IMR-90 (cell line): ENCODE measurements at regions not wholly inside any gene's neighbourhood (a gene's known extent, or its start where the extent isn't known, plus 50 kb on each side); places are given as distances from the start of the nearest gene placed in this dataset.

Experiments
- ATAC-seq: fragments of 200-7000 bp; cut with Tn5 transposase; 2 replicates; pipeline ENCODE4 v1.9.1; 2020; ENCODE audit warnings: low read depth, mild to moderate bottlenecking, moderate library complexity
- BruUV-seq: library from RNA; stranded (reverse); fragments of 400-500 nt; replicated peaks from 2 replicates; lab custom pipeline; 2021; lab: Mats Ljungman, UMichigan
- CTCF ChIA-PET: fragments of 300-600 bp; formaldehyde crosslinking; extraction: SDS; loops from one replicate; lab custom pipeline; 2021; ENCODE audit warnings: antibody characterized with exemption; lab: Yijun Ruan, JAX
- POLR2A ChIA-PET: fragments of 300-600 bp; sonication (Branson Sonifier 250); formaldehyde crosslinking; loops from one replicate; lab custom pipeline; 2022; ENCODE audit warnings: antibody characterized with exemption; ENCODE audit not compliant: unreplicated experiment; lab: Charles Lee
- DNase-seq: peaks from one replicate; pipeline ENCODE4 v3.0.0; 2013
- H2AFZ ChIP-seq: replicated peaks from 2 replicates; pipeline ENCODE3; 2013; ENCODE audit warnings: low read length, mild to moderate bottlenecking; ENCODE audit not compliant: poor library complexity
- H2AK5ac ChIP-seq: 2 replicates; pipeline ENCODE4 v1.6.1; 2013; ENCODE audit warnings: low read depth, low read length, inconsistent platforms
- H2AK9ac ChIP-seq: replicated peaks from 2 replicates; pipeline ENCODE3; 2013; ENCODE audit warnings: mild to moderate bottlenecking, low read depth, low read length, moderate library complexity; ENCODE audit not compliant: poor library complexity
- H2BK120ac ChIP-seq: 2 replicates; pipeline ENCODE4 v1.6.1; 2013; ENCODE audit warnings: low read depth, low read length, inconsistent platforms
- H2BK15ac ChIP-seq: 3 replicates; pipeline ENCODE4 v1.6.1; 2013; ENCODE audit warnings: low read depth, low read length, inconsistent platforms
- H2BK20ac ChIP-seq: 2 replicates; pipeline ENCODE4 v1.6.1; 2013; ENCODE audit warnings: low read depth, mild to moderate bottlenecking, inconsistent platforms, low read length, moderate library complexity
- H2BK5ac ChIP-seq: 2 replicates; pipeline ENCODE4 v1.6.1; 2013; ENCODE audit warnings: mild to moderate bottlenecking, low read depth, low read length, inconsistent platforms; ENCODE audit not compliant: poor library complexity, severe bottlenecking
- H3K14ac ChIP-seq: replicated peaks from 2 replicates; pipeline ENCODE4 v1.6.1; 2013; ENCODE audit warnings: low read depth, low read length, inconsistent platforms
- H3K18ac ChIP-seq: 2 replicates; pipeline ENCODE4 v1.6.1; 2013; ENCODE audit warnings: low read depth, low read length, control low read depth
- H3K23ac ChIP-seq: 2 replicates; pipeline ENCODE4 v1.6.1; 2013; ENCODE audit warnings: low read depth, low read length, inconsistent platforms
- H3K27ac ChIP-seq: 2 replicates; pipeline ENCODE4 v1.5.1; 2013; ENCODE audit warnings: mild to moderate bottlenecking, control low read depth, low read length; ENCODE audit not compliant: insufficient read depth
- H3K27me3 ChIP-seq: 2 replicates; pipeline ENCODE4 v1.6.1; 2013; ENCODE audit warnings: low read length; ENCODE audit not compliant: control insufficient read depth, insufficient read depth
- H3K36me3 ChIP-seq: 2 replicates; pipeline ENCODE4 v1.6.1; 2013; ENCODE audit warnings: low read length, mixed read lengths; ENCODE audit not compliant: control insufficient read depth, insufficient read depth
- H3K4ac ChIP-seq: 2 replicates; pipeline ENCODE4 v1.6.1; 2013; ENCODE audit warnings: low read depth, low read length, inconsistent platforms
- H3K4me1 ChIP-seq: 2 replicates; pipeline ENCODE4 v1.6.1; 2013; ENCODE audit warnings: low read length, mixed read lengths; ENCODE audit not compliant: control insufficient read depth, insufficient read depth
- H3K4me2 ChIP-seq: 2 replicates; pipeline ENCODE4 v1.6.1; 2013; ENCODE audit warnings: low read depth, mild to moderate bottlenecking, control low read depth, low read length, moderate library complexity
- H3K4me3 ChIP-seq: 2 replicates; pipeline ENCODE4 v1.5.1; 2013; ENCODE audit warnings: low read depth, mild to moderate bottlenecking, control low read depth, low read length, moderate library complexity; ENCODE audit not compliant: insufficient read depth
- H3K56ac ChIP-seq: 2 replicates; pipeline ENCODE4 v1.6.1; 2013; ENCODE audit warnings: low read length, inconsistent platforms; ENCODE audit not compliant: insufficient read depth; ENCODE audit errors: extremely low read depth
- H3K79me1 ChIP-seq, 2 experiments: 2 replicates each; pipeline ENCODE4 v1.6.1; 2013; ENCODE audit warnings: low read length in 2 of 2, inconsistent platforms in 1 of 2, low read depth in 1 of 2
- H3K9ac ChIP-seq: 2 replicates; pipeline ENCODE4 v1.6.1; 2013; ENCODE audit warnings: low read depth, low read length, control low read depth
- H3K9me1 ChIP-seq: 2 replicates; pipeline ENCODE4 v1.6.1; 2013; ENCODE audit warnings: low read length, inconsistent platforms; ENCODE audit not compliant: insufficient read depth
- H3K9me3 ChIP-seq: 2 replicates; pipeline ENCODE4 v1.6.1; 2013; ENCODE audit warnings: low read length; ENCODE audit not compliant: control insufficient read depth, insufficient read depth
- H4K20me1 ChIP-seq: 2 replicates; pipeline ENCODE4 v1.6.1; 2013; ENCODE audit warnings: low read length, inconsistent platforms; ENCODE audit not compliant: insufficient read depth
- H4K5ac ChIP-seq: 2 replicates; pipeline ENCODE4 v1.6.1; 2013; ENCODE audit warnings: mild to moderate bottlenecking, low read depth, low read length, control low read depth
- H4K8ac ChIP-seq, 2 experiments: 2 replicates each; pipeline ENCODE4 v1.6.1; 2013; ENCODE audit warnings: low read depth in 2 of 2, low read length in 2 of 2, control low read depth in 1 of 2, inconsistent platforms in 1 of 2
- H4K91ac ChIP-seq: 2 replicates; pipeline ENCODE4 v1.6.1; 2013; ENCODE audit warnings: low read depth, low read length, inconsistent platforms; ENCODE audit not compliant: insufficient read depth
- BHLHE40 ChIP-seq: fragments of 150-350 bp; IDR thresholded peaks from 2 replicates; pipeline ENCODE4 v1.6.1; 2016; ENCODE audit warnings: mild to moderate bottlenecking, low read depth, low read length
- MXI1 ChIP-seq: IDR thresholded peaks from 2 replicates; pipeline ENCODE4 v1.6.1; 2012; ENCODE audit warnings: low read depth, mild to moderate bottlenecking, low read length, moderate library complexity, borderline replicate concordance
- RAD21 ChIP-seq: IDR thresholded peaks from 2 replicates; pipeline ENCODE4 v1.6.1; 2012; ENCODE audit warnings: low read length, improper control_type of control experiment
- RFX5 ChIP-seq: IDR thresholded peaks from 2 replicates; pipeline ENCODE4 v1.8.0; 2012; ENCODE audit warnings: low read depth, mild to moderate bottlenecking, low read length, moderate library complexity
- WGBS, 2 experiments: methylation state at CpG; one replicate each; pipeline versions ENCODE4 v1.1.5 to v1.1.7; 2013; ENCODE audit warnings: missing lambda C conversion rate in 2 of 2; ENCODE audit not compliant: insufficient read length in 1 of 2; ENCODE audit errors: extremely low coverage in 2 of 2; 5-methylcytosine and 5-hydroxymethylcytosine counted together
- dilution Hi-C: fragments of 300-500 bp; cut with HindIII; formaldehyde crosslinking; loops from one replicate; pipeline ENCODE4 v1.14.3; 2018; ENCODE audit warnings: low sequenced_read_pairs; ENCODE audit not compliant: unreplicated experiment
- in situ Hi-C: fragments of 300-500 bp; cut with MboI; formaldehyde crosslinking; loops from 3 replicates; pipeline ENCODE4 v1.14.3; 2019; ENCODE audit warnings: low sequenced_read_pairs, inconsistent platforms, mixed read lengths
- intact Hi-C: fragments of 100-400 bp; cut with micrococcal nuclease; formaldehyde crosslinking; loops from 2 replicates; pipeline ENCODE4 v1.10.0; 2022

- H3K9me1 ChIP-seq: no peaks in the 10 kb centered on the region
- H3K56ac ChIP-seq: no peak overlapping the region
- H4K20me1 ChIP-seq: no peaks in the 10 kb centered on the region
- intact Hi-C loops (no loop called here), in situ Hi-C loops (no loop called here), dilution Hi-C loops (no loop called here)
- H3K9me3 ChIP-seq: no peaks in the 10 kb centered on the region
- no peak overlapping the region for H2BK120ac ChIP-seq
- no peak overlapping the region for H2BK5ac ChIP-seq
- ATAC-seq (no peak), DNase-seq (no peak)
- H2AFZ ChIP-seq: no peak overlapping the region
- H4K5ac ChIP-seq: no peak overlapping the region
- no CpG with 5 or more reads among the region's 1 CpG for WGBS, 2 experiments
- no peak overlapping the region for H2AK5ac ChIP-seq
- ChIA-PET POLR2A (no interaction called here), CTCF (no interaction called here)
- no peaks in the 10 kb centered on the region for H3K79me1 ChIP-seq
- no TSS peak for BruUV-seq
- H2AK9ac ChIP-seq: no peak overlapping the region
- no peak overlapping the region for H3K14ac ChIP-seq
- no peak overlapping the region for H3K27ac ChIP-seq
- H3K18ac ChIP-seq: no peak overlapping the region
- no peak overlapping the region for H2BK20ac ChIP-seq
- no peaks in the 10 kb centered on the region for H3K4me1 ChIP-seq
- no peak overlapping the region for H4K91ac ChIP-seq
- H3K23ac ChIP-seq: no peak overlapping the region
- H2BK15ac ChIP-seq: no peak overlapping the region
- no peak overlapping the region for H4K8ac ChIP-seq
- TF ChIP-seq RAD21 (no peak), BHLHE40 (no peak), MXI1 (no peak), RFX5 (no peak)
- no peak overlapping the region for H3K9ac ChIP-seq
- no peaks in the 10 kb centered on the region for H3K36me3 ChIP-seq
- H3K4ac ChIP-seq: no peak overlapping the region
- H3K4me3 ChIP-seq: no peak overlapping the region
- H3K4me2 ChIP-seq: no peak overlapping the region
- no peaks in the 10 kb centered on the region for H3K27me3 ChIP-seq
Observed at GRCh38 chr5:62051747-62052146, 254.3 kb upstream of the KIF2A start.
